BE2C (cell line): ENCODE measurements at regions not wholly inside any gene's neighbourhood (a gene's known extent, or its start where the extent isn't known, plus 50 kb on each side); places are given as distances from the start of the nearest gene placed in this dataset.
"Not testable (repeated sequence)": the region's sequence is repeated elsewhere in the genome, so short reads cannot be mapped to it uniquely, and the experiment has no call there.

Source experiments
- DNase-seq: peaks from one replicate; pipeline ENCODE4 v3.0.0-alpha.2; 2020
- H3K27me3 ChIP-seq: fragments of 250-450 bp; sonication (Bioruptor Pico); 2 replicates; pipeline ENCODE4 v1.5.1; 2020; ENCODE audit warnings: mild to moderate bottlenecking
- H3K36me3 ChIP-seq: fragments of 250-450 bp; sonication (Bioruptor Pico); 2 replicates; pipeline ENCODE4 v1.5.1; 2020; ENCODE audit warnings: mild to moderate bottlenecking
- H3K4me1 ChIP-seq: fragments of 250-450 bp; sonication (Bioruptor Pico); 2 replicates; pipeline ENCODE4 v1.5.1; 2020
- H3K4me3 ChIP-seq: 2 replicates; pipeline ENCODE4 v1.5.1; 2011; ENCODE audit warnings: low read depth, low read length
- H3K9me3 ChIP-seq: fragments of 250-450 bp; sonication (Bioruptor Pico); 2 replicates; pipeline ENCODE4 v1.5.1; 2020
- CTCF ChIP-seq: IDR thresholded peaks from 2 replicates; pipeline ENCODE4 v1.5.1; 2012; ENCODE audit warnings: mild to moderate bottlenecking, low read depth, low read length

- DNase-seq = no peak
- TF ChIP-seq CTCF = no peak
- Histone ChIP-seq H3K36me3 (no peaks in the 10 kb centered on the region), H3K9me3 (no peaks in the 10 kb centered on the region), H3K4me3 (no peak overlapping the region), H3K27me3 (peaks cover 17% of the 10 kb centered on the region), H3K4me1 (no peaks in the 10 kb centered on the region)
Measured at GRCh38 chr20:16828666-16829305, 80.6 kb downstream of the OTOR start.

GRCh38 chr20:16835690-16836089 lies 87.5 kb downstream of the OTOR start:
- H3K27me3 ChIP-seq = peaks cover 21% of the 10 kb centered on the region
- H3K4me1 ChIP-seq, H3K9me3 ChIP-seq, DNase-seq, H3K4me3 ChIP-seq, H3K36me3 ChIP-seq: not testable (repeated sequence)

GRCh38 chr20:16842486-16843120 lies 94.4 kb downstream of the OTOR start:
- H3K4me1 ChIP-seq = no peaks in the 10 kb centered on the region
- TF ChIP-seq CTCF = no peak
- no peak for DNase-seq
- no peaks in the 10 kb centered on the region for H3K9me3 ChIP-seq
- H3K36me3 ChIP-seq = no peaks in the 10 kb centered on the region
- H3K4me3 ChIP-seq = no peak overlapping the region
- no peaks in the 10 kb centered on the region for H3K27me3 ChIP-seq

- Histone ChIP-seq H3K9me3 (no peaks in the 10 kb centered on the region), H3K4me3 (no peak overlapping the region), H3K4me1 (no peaks in the 10 kb centered on the region), H3K36me3 (no peaks in the 10 kb centered on the region), H3K27me3 (no peaks in the 10 kb centered on the region)
- no peak for TF ChIP-seq CTCF
- DNase-seq = no peak
Measured at GRCh38 chr20:16844406-16844805, 96.2 kb downstream of the OTOR start.

- no peaks in the 10 kb centered on the region for H3K9me3 ChIP-seq
- H3K4me3 ChIP-seq = no peak overlapping the region
- no peak for TF ChIP-seq CTCF
- no peaks in the 10 kb centered on the region for H3K4me1 ChIP-seq
- no peaks in the 10 kb centered on the region for H3K36me3 ChIP-seq
- no peaks in the 10 kb centered on the region for H3K27me3 ChIP-seq
- DNase-seq = no peak
Measured at GRCh38 chr20:16846006-16846405, 97.8 kb downstream of the OTOR start.

GRCh38 chr20:16848061-16848460 lies 99.9 kb downstream of the OTOR start:
- Histone ChIP-seq H3K36me3 (no peaks in the 10 kb centered on the region), H3K9me3 (no peaks in the 10 kb centered on the region), H3K4me3 (no peak overlapping the region), H3K27me3 (no peaks in the 10 kb centered on the region), H3K4me1 (no peaks in the 10 kb centered on the region)
- no peak for TF ChIP-seq CTCF
- no peak for DNase-seq

GRCh38 chr20:16848526-16848925 lies 100.4 kb downstream of the OTOR start:
- H3K36me3 ChIP-seq = no peaks in the 10 kb centered on the region
- H3K4me3 ChIP-seq = no peak overlapping the region
- no peaks in the 10 kb centered on the region for H3K4me1 ChIP-seq
- DNase-seq = no peak
- H3K9me3 ChIP-seq = no peaks in the 10 kb centered on the region
- H3K27me3 ChIP-seq = no peaks in the 10 kb centered on the region
- TF ChIP-seq CTCF = no peak
